IMR-90 (cell line): ENCODE measurements at regions not wholly inside any gene's neighbourhood (a gene's known extent, or its start where the extent isn't known, plus 50 kb on each side); places are given as distances from the start of the nearest gene placed in this dataset.

Experiments
- ATAC-seq: fragments of 200-7000 bp; cut with Tn5 transposase; 2 replicates; pipeline ENCODE4 v1.9.1; 2020; ENCODE audit warnings: low read depth, mild to moderate bottlenecking, moderate library complexity
- BruUV-seq: library from RNA; stranded (reverse); fragments of 400-500 nt; replicated peaks from 2 replicates; lab custom pipeline; 2021; lab: Mats Ljungman, UMichigan
- CTCF ChIA-PET: fragments of 300-600 bp; formaldehyde crosslinking; extraction: SDS; loops from one replicate; lab custom pipeline; 2021; ENCODE audit warnings: antibody characterized with exemption; lab: Yijun Ruan, JAX
- POLR2A ChIA-PET: fragments of 300-600 bp; sonication (Branson Sonifier 250); formaldehyde crosslinking; loops from one replicate; lab custom pipeline; 2022; ENCODE audit warnings: antibody characterized with exemption; ENCODE audit not compliant: unreplicated experiment; lab: Charles Lee
- DNase-seq: peaks from one replicate; pipeline ENCODE4 v3.0.0; 2013
- H2AFZ ChIP-seq: replicated peaks from 2 replicates; pipeline ENCODE3; 2013; ENCODE audit warnings: low read length, mild to moderate bottlenecking; ENCODE audit not compliant: poor library complexity
- H2AK5ac ChIP-seq: 2 replicates; pipeline ENCODE4 v1.6.1; 2013; ENCODE audit warnings: low read depth, low read length, inconsistent platforms
- H2AK9ac ChIP-seq: replicated peaks from 2 replicates; pipeline ENCODE3; 2013; ENCODE audit warnings: mild to moderate bottlenecking, low read depth, low read length, moderate library complexity; ENCODE audit not compliant: poor library complexity
- H2BK120ac ChIP-seq: 2 replicates; pipeline ENCODE4 v1.6.1; 2013; ENCODE audit warnings: low read depth, low read length, inconsistent platforms
- H2BK15ac ChIP-seq: 3 replicates; pipeline ENCODE4 v1.6.1; 2013; ENCODE audit warnings: low read depth, low read length, inconsistent platforms
- H2BK20ac ChIP-seq: 2 replicates; pipeline ENCODE4 v1.6.1; 2013; ENCODE audit warnings: low read depth, mild to moderate bottlenecking, inconsistent platforms, low read length, moderate library complexity
- H2BK5ac ChIP-seq: 2 replicates; pipeline ENCODE4 v1.6.1; 2013; ENCODE audit warnings: mild to moderate bottlenecking, low read depth, low read length, inconsistent platforms; ENCODE audit not compliant: poor library complexity, severe bottlenecking
- H3K14ac ChIP-seq: replicated peaks from 2 replicates; pipeline ENCODE4 v1.6.1; 2013; ENCODE audit warnings: low read depth, low read length, inconsistent platforms
- H3K18ac ChIP-seq: 2 replicates; pipeline ENCODE4 v1.6.1; 2013; ENCODE audit warnings: low read depth, low read length, control low read depth
- H3K23ac ChIP-seq: 2 replicates; pipeline ENCODE4 v1.6.1; 2013; ENCODE audit warnings: low read depth, low read length, inconsistent platforms
- H3K27ac ChIP-seq: 2 replicates; pipeline ENCODE4 v1.5.1; 2013; ENCODE audit warnings: mild to moderate bottlenecking, control low read depth, low read length; ENCODE audit not compliant: insufficient read depth
- H3K27me3 ChIP-seq: 2 replicates; pipeline ENCODE4 v1.6.1; 2013; ENCODE audit warnings: low read length; ENCODE audit not compliant: control insufficient read depth, insufficient read depth
- H3K36me3 ChIP-seq: 2 replicates; pipeline ENCODE4 v1.6.1; 2013; ENCODE audit warnings: low read length, mixed read lengths; ENCODE audit not compliant: control insufficient read depth, insufficient read depth
- H3K4ac ChIP-seq: 2 replicates; pipeline ENCODE4 v1.6.1; 2013; ENCODE audit warnings: low read depth, low read length, inconsistent platforms
- H3K4me1 ChIP-seq: 2 replicates; pipeline ENCODE4 v1.6.1; 2013; ENCODE audit warnings: low read length, mixed read lengths; ENCODE audit not compliant: control insufficient read depth, insufficient read depth
- H3K4me2 ChIP-seq: 2 replicates; pipeline ENCODE4 v1.6.1; 2013; ENCODE audit warnings: low read depth, mild to moderate bottlenecking, control low read depth, low read length, moderate library complexity
- H3K4me3 ChIP-seq: 2 replicates; pipeline ENCODE4 v1.5.1; 2013; ENCODE audit warnings: low read depth, mild to moderate bottlenecking, control low read depth, low read length, moderate library complexity; ENCODE audit not compliant: insufficient read depth
- H3K56ac ChIP-seq: 2 replicates; pipeline ENCODE4 v1.6.1; 2013; ENCODE audit warnings: low read length, inconsistent platforms; ENCODE audit not compliant: insufficient read depth; ENCODE audit errors: extremely low read depth
- H3K79me1 ChIP-seq, 2 experiments: 2 replicates each; pipeline ENCODE4 v1.6.1; 2013; ENCODE audit warnings: low read length in 2 of 2, inconsistent platforms in 1 of 2, low read depth in 1 of 2
- H3K9ac ChIP-seq: 2 replicates; pipeline ENCODE4 v1.6.1; 2013; ENCODE audit warnings: low read depth, low read length, control low read depth
- H3K9me1 ChIP-seq: 2 replicates; pipeline ENCODE4 v1.6.1; 2013; ENCODE audit warnings: low read length, inconsistent platforms; ENCODE audit not compliant: insufficient read depth
- H3K9me3 ChIP-seq: 2 replicates; pipeline ENCODE4 v1.6.1; 2013; ENCODE audit warnings: low read length; ENCODE audit not compliant: control insufficient read depth, insufficient read depth
- H4K20me1 ChIP-seq: 2 replicates; pipeline ENCODE4 v1.6.1; 2013; ENCODE audit warnings: low read length, inconsistent platforms; ENCODE audit not compliant: insufficient read depth
- H4K5ac ChIP-seq: 2 replicates; pipeline ENCODE4 v1.6.1; 2013; ENCODE audit warnings: mild to moderate bottlenecking, low read depth, low read length, control low read depth
- H4K8ac ChIP-seq, 2 experiments: 2 replicates each; pipeline ENCODE4 v1.6.1; 2013; ENCODE audit warnings: low read depth in 2 of 2, low read length in 2 of 2, control low read depth in 1 of 2, inconsistent platforms in 1 of 2
- H4K91ac ChIP-seq: 2 replicates; pipeline ENCODE4 v1.6.1; 2013; ENCODE audit warnings: low read depth, low read length, inconsistent platforms; ENCODE audit not compliant: insufficient read depth
- BHLHE40 ChIP-seq: fragments of 150-350 bp; IDR thresholded peaks from 2 replicates; pipeline ENCODE4 v1.6.1; 2016; ENCODE audit warnings: mild to moderate bottlenecking, low read depth, low read length
- FOS ChIP-seq: fragments of 150-350 bp; IDR thresholded peaks from 2 replicates; pipeline ENCODE4 v1.6.1; 2016; ENCODE audit warnings: low read depth, low read length
- MAFK ChIP-seq: IDR thresholded peaks from 2 replicates; pipeline ENCODE4 v1.6.1; 2012; ENCODE audit warnings: low read depth, low read length, improper control_type of control experiment
- MAZ ChIP-seq: IDR thresholded peaks from 2 replicates; pipeline ENCODE4 v1.6.1; 2012; ENCODE audit warnings: low read depth, mild to moderate bottlenecking, low read length, improper control_type of control experiment, moderate library complexity, borderline replicate concordance
- NFE2L2 ChIP-seq: fragments of 150-350 bp; IDR thresholded peaks from 2 replicates; pipeline ENCODE4 v1.6.1; 2016; ENCODE audit warnings: low read depth, mild to moderate bottlenecking, low read length
- POLR2A ChIP-seq: IDR thresholded peaks from 2 replicates; pipeline ENCODE4 v1.6.1; 2012; ENCODE audit warnings: mild to moderate bottlenecking, low read depth, low read length
- RAD21 ChIP-seq: IDR thresholded peaks from 2 replicates; pipeline ENCODE4 v1.6.1; 2012; ENCODE audit warnings: low read length, improper control_type of control experiment
- RCOR1 ChIP-seq: IDR thresholded peaks from 2 replicates; pipeline ENCODE4 v1.6.1; 2012; ENCODE audit warnings: mild to moderate bottlenecking, low read length, improper control_type of control experiment; ENCODE audit not compliant: insufficient replicate concordance
- RFX5 ChIP-seq: IDR thresholded peaks from 2 replicates; pipeline ENCODE4 v1.8.0; 2012; ENCODE audit warnings: low read depth, mild to moderate bottlenecking, low read length, moderate library complexity
- WGBS, 2 experiments: methylation state at CpG; one replicate each; pipeline versions ENCODE4 v1.1.5 to v1.1.7; 2013; ENCODE audit warnings: missing lambda C conversion rate in 2 of 2; ENCODE audit not compliant: insufficient read length in 1 of 2; ENCODE audit errors: extremely low coverage in 2 of 2; 5-methylcytosine and 5-hydroxymethylcytosine counted together
- dilution Hi-C: fragments of 300-500 bp; cut with HindIII; formaldehyde crosslinking; loops from one replicate; pipeline ENCODE4 v1.14.3; 2018; ENCODE audit warnings: low sequenced_read_pairs; ENCODE audit not compliant: unreplicated experiment
- in situ Hi-C: fragments of 300-500 bp; cut with MboI; formaldehyde crosslinking; loops from 3 replicates; pipeline ENCODE4 v1.14.3; 2019; ENCODE audit warnings: low sequenced_read_pairs, inconsistent platforms, mixed read lengths
- intact Hi-C: fragments of 100-400 bp; cut with micrococcal nuclease; formaldehyde crosslinking; loops from 2 replicates; pipeline ENCODE4 v1.10.0; 2022
- TF ChIP-seq, protein P1 (sequence below): conservative IDR thresholded peaks from 2 replicates; pipeline ENCODE4 v1.5.1; 2012; ENCODE audit warnings: mild to moderate bottlenecking, low read depth, low read length, improper control_type of control experiment
- TF ChIP-seq, protein P2 (sequence below): fragments of 150-350 bp; IDR thresholded peaks from 2 replicates; pipeline ENCODE4 v1.6.1; 2016; ENCODE audit warnings: low read depth, mild to moderate bottlenecking, low read length, moderate library complexity, borderline replicate concordance

DNA sequence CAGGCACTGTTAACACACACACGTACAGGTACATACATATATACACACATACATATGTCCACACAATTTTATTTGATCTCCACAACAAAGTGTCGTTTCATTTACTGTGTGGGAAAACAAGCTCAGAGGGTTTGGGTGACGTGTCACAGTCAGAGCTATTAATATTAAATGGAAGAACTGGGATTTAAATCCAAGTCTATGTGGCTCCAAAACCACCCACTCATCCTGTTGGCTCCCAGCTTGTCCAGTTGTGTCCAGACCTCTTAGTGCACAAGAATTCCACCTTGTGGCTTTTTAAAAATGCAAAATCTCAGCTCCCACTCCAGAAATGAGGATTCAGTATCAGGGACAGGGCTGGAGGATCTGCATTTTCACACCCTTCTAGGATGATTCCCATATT, 52.3 kb upstream of the PTPDC1 start:
- Histone ChIP-seq H3K4ac (no peak overlapping the region), H3K18ac (no peak overlapping the region), H3K79me1 (peaks cover 29 to 31% of the 10 kb centered on the region in 2 experiments), H2BK20ac (no peak overlapping the region), H3K36me3 (no peaks in the 10 kb centered on the region), H3K27me3 (no peaks in the 10 kb centered on the region), H4K8ac (no peak overlapping the region), H3K9ac (no peak overlapping the region), H2AK5ac (no peak overlapping the region), H3K4me2 (peak overlapping the region; percentile 9; the same call in 1 of the 2 replicates), H3K23ac (no peak overlapping the region), H4K5ac (no peak overlapping the region), H4K91ac (no peak overlapping the region), H3K9me3 (no peaks in the 10 kb centered on the region), H3K4me3 (no peak overlapping the region), H2BK5ac (no peak overlapping the region), H2BK120ac (no peak overlapping the region), H2BK15ac (no peak overlapping the region), H3K27ac (no peak overlapping the region), H3K56ac (no peak overlapping the region), H2AFZ (no peak overlapping the region), H2AK9ac (no peak overlapping the region), H3K4me1 (no peaks in the 10 kb centered on the region), H3K14ac (no peak overlapping the region), H4K20me1 (no peaks in the 10 kb centered on the region), H3K9me1 (no peaks in the 10 kb centered on the region)
- dilution Hi-C loops (no loop called here), intact Hi-C loops (loop anchor here (10.0 kb wide), 1 partner anchor 1517 kb away; no protein-coding TSS in a partner anchor), in situ Hi-C loops (no loop called here)
- no peak for DNase-seq
- no CpG with 5 or more reads among the region's 3 CpGs for WGBS, 2 experiments
- CTCF ChIA-PET, result interaction anchor here (0.9 kb wide), 1 partner anchor 17 kb away, joined by 3 read pairs; no protein-coding TSS in a partner anchor
- TSS peak; percentile 39 for BruUV-seq
- TF ChIP-seq MAZ, result no peak
- no peak for TF ChIP-seq MAFK
- no peak for TF ChIP-seq RCOR1
- TF ChIP-seq BHLHE40, result no peak
- TF ChIP-seq FOS, result no peak
- TF ChIP-seq POLR2A, result no peak
- no peak for TF ChIP-seq RFX5
- TF ChIP-seq, protein P1, sequence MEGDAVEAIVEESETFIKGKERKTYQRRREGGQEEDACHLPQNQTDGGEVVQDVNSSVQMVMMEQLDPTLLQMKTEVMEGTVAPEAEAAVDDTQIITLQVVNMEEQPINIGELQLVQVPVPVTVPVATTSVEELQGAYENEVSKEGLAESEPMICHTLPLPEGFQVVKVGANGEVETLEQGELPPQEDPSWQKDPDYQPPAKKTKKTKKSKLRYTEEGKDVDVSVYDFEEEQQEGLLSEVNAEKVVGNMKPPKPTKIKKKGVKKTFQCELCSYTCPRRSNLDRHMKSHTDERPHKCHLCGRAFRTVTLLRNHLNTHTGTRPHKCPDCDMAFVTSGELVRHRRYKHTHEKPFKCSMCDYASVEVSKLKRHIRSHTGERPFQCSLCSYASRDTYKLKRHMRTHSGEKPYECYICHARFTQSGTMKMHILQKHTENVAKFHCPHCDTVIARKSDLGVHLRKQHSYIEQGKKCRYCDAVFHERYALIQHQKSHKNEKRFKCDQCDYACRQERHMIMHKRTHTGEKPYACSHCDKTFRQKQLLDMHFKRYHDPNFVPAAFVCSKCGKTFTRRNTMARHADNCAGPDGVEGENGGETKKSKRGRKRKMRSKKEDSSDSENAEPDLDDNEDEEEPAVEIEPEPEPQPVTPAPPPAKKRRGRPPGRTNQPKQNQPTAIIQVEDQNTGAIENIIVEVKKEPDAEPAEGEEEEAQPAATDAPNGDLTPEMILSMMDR, result no peak
- no peak for TF ChIP-seq NFE2L2
- TF ChIP-seq, protein P2, sequence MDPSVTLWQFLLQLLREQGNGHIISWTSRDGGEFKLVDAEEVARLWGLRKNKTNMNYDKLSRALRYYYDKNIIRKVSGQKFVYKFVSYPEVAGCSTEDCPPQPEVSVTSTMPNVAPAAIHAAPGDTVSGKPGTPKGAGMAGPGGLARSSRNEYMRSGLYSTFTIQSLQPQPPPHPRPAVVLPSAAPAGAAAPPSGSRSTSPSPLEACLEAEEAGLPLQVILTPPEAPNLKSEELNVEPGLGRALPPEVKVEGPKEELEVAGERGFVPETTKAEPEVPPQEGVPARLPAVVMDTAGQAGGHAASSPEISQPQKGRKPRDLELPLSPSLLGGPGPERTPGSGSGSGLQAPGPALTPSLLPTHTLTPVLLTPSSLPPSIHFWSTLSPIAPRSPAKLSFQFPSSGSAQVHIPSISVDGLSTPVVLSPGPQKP, result no peak
- no peak for TF ChIP-seq RAD21
- ATAC-seq, result no peak
- POLR2A ChIA-PET, result no interaction called here
